HG03159 (cell line): ENCODE measurements at regions not wholly inside any gene's neighbourhood (a gene's known extent, or its start where the extent isn't known, plus 50 kb on each side); places are given as distances from the start of the nearest gene placed in this dataset.
A peak's percentile ranks its signal among the peaks of the same experiment; 100 is the strongest.

ENCODE experiments used
- ATAC-seq: cut with Tn5 transposase; IDR thresholded peaks from one replicate; pipeline ENCODE4 v1.9.1; 2021; ENCODE audit warnings: mild to moderate bottlenecking, moderate library complexity; ENCODE audit not compliant: unreplicated experiment

- no peak for ATAC-seq
Measured at GRCh38 chr6:126603410-126603809, 263.5 kb downstream of the CENPW start.

GRCh38 chr6:126605089-126605488, 265.2 kb downstream of the CENPW start:
- no peak for ATAC-seq

- no peak for ATAC-seq
Measured at GRCh38 chr6:126607289-126607688, 267.4 kb downstream of the CENPW start.

- ATAC-seq = no peak
Measured at GRCh38 chr6:126608681-126609080, 268.8 kb downstream of the CENPW start.

GRCh38 chr6:126614642-126615504, 275.0 kb downstream of the CENPW start:
- peak; percentile 78 for ATAC-seq

GRCh38 chr6:126616866-126617265, 277.0 kb downstream of the CENPW start:
- ATAC-seq = no peak

GRCh38 chr6:126618639-126619343, 278.9 kb downstream of the CENPW start:
- no peak for ATAC-seq

GRCh38 chr6:126620719-126621118, 280.8 kb downstream of the CENPW start:
- ATAC-seq = no peak

GRCh38 chr6:126625019-126625418, 285.1 kb downstream of the CENPW start:
- no peak for ATAC-seq

- peak; percentile 70 for ATAC-seq
Measured at GRCh38 chr6:126628125-126628524, 288.2 kb downstream of the CENPW start.

GRCh38 chr6:126631363-126631762, 291.4 kb downstream of the CENPW start:
- no peak for ATAC-seq

- ATAC-seq = no peak
Measured at GRCh38 chr6:126632271-126632670, 292.4 kb downstream of the CENPW start.

GRCh38 chr6:126633373-126633772, 293.5 kb downstream of the CENPW start:
- ATAC-seq = no peak

GRCh38 chr6:126640356-126640755, 300.4 kb downstream of the CENPW start:
- no peak for ATAC-seq

- no peak for ATAC-seq
Measured at GRCh38 chr6:126640921-126641320, 301.0 kb downstream of the CENPW start.

GRCh38 chr6:126641641-126642040, 301.7 kb downstream of the CENPW start:
- no peak for ATAC-seq

GRCh38 chr6:126643352-126643751, 303.4 kb downstream of the CENPW start:
- no peak for ATAC-seq

GRCh38 chr6:126650931-126651330, 311.0 kb downstream of the CENPW start:
- no peak for ATAC-seq

GRCh38 chr6:126657561-126658175, 317.8 kb downstream of the CENPW start:
- ATAC-seq = no peak

GRCh38 chr6:126660376-126660775, 320.5 kb downstream of the CENPW start:
- ATAC-seq = no peak

- no peak for ATAC-seq
Measured at GRCh38 chr6:126661646-126662045, 321.7 kb downstream of the CENPW start.

- ATAC-seq = no peak
Measured at GRCh38 chr6:126662966-126663365, 323.1 kb downstream of the CENPW start.
